HUDEP-2 (cell line): ENCODE measurements at regions not wholly inside any gene's neighbourhood (a gene's known extent, or its start where the extent isn't known, plus 50 kb on each side); places are given as distances from the start of the nearest gene placed in this dataset.
A peak's percentile ranks its signal among the peaks of the same experiment; 100 is the strongest.
"Not testable (repeated sequence)": the region's sequence is repeated elsewhere in the genome, so short reads cannot be mapped to it uniquely, and the experiment has no call there.

Experiments used
- DNase-seq, 76 experiments: peaks; one replicate each; lab custom pipeline; 2025; ENCODE audit not compliant: unreplicated experiment in 76 of 76; lab: John Stamatoyannopoulos, UW

DNA sequence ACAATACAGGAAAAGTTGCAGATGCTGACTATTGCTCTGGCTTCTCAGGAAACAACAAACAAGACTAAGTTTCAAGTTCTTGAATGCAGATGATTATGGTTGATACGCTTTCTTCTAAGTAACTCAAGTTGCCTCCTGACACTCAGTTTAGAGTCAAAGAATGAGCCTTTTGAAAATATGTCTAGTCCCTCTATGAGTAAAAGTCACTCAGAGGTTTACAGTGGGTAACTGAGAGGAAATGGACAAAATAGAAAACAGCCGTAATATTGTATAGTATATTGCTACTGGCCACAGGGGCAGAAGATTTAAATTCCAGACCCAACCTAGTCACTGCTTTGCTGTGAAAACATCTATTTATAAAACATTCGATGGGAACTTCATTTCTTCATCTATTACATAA lies 280.0 kb upstream of the ID4 start:
- DNase-seq: no peak

DNA sequence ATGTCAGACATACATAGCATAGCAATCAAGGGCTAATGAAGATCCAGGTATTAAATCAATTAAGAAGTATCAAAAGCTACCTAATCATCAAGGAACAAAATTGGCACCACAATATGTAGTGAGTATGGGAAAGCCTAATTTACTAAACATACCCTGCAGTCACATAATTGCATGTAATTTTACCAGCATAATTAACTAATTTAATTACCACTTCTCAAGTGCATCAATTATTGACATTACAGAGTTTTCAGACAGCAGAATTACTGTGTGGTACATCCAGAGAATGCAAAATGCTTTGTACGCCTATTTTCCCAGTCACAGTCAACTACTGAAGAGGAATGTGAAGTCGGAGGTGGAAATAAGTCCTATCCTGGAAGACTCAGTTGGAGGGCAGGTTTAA lies 279.0 kb upstream of the ID4 start:
- no peak for DNase-seq

DNA sequence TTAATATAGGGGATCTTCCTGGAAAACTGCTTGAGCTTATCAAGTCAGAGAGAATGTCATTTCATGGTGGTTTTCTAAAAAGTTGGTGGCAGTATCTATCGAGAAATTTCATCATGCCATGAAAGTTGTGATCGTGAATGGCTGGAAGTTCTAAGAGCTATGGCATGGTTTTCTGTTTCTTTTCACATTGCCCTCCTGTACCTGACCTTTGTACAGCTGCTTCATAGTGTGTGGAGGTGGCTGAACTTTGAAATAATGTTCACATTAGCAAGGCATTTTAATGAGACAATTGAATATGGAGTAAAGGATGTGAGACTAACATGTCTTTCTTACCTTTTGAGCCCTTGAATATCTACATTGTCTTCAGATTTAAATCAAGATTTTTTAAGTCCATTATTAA lies 278.2 kb upstream of the ID4 start:
- DNase-seq: no peak

DNA sequence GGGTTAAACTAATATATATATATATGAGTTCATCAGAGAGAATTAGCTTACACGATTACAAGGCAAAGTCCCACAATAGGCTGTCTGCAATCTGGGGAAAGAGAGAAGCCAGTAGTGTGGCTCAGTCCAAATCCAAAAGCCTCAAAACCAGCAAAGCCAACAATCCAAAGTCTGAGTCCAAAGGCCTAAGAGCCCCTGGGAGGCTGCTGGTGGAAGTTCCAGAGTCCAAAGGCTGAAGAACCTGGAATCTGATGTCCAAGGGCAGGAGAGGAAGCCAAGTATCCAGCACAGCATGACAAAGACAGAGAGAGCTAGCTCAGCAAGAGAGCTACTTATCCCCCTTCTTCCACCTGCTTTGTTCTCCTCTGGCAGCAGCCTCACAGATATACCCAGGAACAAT lies 274.7 kb upstream of the ID4 start:
- no peak for DNase-seq

DNA sequence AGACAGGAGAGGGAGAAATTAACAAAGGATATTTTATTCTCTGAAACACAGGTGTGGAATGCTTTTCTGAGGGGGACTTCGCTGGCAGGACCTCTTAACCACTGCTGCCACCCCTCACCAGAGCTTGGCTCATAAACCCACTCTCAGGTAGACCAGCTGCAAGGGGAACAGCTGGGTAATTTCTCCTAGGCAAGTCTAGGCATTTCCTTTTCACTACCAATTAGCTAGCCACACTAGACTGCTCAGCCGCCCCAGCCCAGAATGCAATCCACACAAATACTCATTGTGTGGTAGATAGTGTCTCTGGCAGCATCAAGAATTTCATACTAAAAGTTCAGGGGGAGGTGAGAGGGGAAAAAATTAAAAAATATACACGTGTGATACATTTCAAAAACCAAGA lies 267.6 kb upstream of the ID4 start:
- no peak for DNase-seq

DNA sequence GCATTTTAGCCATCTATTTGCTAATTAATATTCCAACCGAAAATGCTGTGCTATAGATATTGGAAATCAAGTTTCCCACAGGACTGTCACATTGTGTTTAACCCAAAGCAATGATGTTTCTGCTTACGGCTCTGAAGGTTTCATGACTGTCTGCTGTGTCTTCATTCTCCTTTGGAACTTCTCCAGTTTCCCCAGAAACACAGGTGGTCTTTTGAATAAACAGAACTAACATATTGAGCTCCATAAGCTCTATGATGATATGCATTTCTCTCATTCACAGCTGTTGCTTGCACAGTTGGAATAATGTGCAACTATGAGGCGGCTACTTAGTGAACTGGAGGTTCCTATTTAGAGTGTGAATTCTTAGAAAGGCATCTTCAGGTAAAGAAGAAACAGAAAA lies 266.0 kb upstream of the ID4 start:
- no peak for DNase-seq

DNA sequence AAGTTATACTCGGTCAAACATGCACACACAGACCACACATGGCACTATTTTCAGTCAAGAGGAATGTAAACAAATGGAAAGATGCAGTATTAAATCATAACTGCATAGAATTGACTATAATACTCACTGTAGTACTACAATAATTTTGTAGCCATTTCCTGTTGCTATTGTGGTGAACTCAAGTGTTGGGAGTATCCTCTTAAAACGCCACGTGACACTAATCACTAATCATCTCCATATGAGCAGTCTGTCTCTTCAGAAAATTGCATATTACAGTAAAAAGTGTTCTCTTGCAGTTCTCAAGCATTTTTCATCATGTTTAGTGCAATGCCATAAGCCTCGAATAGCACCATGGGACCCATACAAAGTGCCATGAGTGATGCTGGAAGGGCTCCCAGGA lies 258.7 kb upstream of the ID4 start:
- no peak for DNase-seq

DNA sequence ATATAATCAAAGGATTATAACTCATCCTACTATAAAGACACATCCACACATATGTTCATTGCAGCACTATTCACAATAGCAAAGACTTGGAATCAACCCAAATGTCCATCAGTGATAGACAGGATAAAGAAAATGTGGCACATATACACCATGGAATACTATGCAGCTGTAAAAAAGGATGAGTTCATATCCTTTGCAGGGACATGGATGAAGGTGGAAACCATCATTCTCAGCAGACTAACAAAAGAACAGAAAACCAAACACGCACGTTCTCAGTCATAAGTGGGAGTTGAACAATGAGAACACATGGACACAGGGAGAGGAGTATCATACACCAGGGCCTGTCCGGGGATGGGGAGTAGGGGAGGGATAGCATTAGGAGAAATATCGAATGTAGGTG lies 253.0 kb upstream of the ID4 start:
- DNase-seq: not testable (repeated sequence)

DNA sequence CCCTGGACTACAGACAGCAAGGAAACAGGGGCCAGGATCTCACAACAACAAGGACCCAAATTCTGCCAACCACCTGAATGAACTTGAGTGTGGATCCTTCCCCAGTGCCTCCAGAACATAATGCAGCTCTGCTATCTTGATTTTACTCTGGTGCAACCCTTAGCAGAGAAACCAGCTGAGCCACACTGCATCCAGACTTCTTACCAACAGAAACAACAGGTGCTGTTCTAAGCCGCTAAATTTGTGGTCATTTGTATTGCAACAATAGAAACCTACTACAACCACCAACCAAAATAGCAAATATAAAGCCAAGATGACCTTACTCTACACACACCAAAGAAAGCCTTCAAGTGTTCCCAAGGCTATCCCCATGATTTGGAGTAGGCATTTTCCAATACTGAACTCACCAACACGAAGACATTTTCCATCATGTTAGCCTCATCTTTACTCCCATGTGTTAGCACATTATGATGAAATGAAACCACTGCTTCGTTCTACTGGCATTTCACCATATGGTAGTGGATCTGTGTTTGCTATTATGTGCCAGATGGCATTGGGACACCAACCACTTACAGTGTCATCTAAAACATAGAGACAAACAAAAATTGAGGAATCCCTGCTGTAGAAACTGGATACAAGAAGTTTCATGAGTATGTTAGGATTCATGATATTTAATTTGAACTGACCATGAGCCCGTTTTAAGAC lies 249.8 kb upstream of the ID4 start:
- DNase-seq: no peak

DNA sequence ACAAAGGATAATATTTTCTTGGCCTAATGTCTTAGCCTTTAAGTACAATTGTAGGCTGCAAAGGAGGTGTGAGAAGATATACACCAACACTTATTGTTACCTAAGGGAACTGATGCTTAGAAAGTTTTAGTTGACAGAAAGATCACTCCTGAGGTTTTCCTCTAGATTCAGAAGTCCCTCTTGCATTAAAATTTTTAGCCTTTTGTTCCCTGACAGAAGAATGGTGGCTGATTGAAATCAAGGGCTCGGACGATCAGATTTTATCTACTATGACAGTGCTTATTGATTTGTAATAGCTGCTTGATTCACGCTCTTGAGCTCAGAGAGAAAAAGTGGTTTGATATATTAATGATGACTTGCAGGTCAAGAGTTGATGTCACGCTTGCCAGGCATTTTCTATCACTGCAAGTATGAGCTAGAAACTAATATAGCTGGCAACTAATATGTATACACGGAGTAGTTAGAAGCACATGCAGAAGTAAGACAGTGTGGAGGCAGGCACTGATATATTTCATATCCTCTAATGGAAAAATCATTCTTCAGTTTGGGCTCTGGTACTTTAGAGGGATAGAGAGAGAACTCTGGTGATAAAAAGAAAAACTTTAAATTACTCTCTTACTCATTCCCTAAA lies 246.6 kb upstream of the ID4 start:
- DNase-seq: no peak

DNA sequence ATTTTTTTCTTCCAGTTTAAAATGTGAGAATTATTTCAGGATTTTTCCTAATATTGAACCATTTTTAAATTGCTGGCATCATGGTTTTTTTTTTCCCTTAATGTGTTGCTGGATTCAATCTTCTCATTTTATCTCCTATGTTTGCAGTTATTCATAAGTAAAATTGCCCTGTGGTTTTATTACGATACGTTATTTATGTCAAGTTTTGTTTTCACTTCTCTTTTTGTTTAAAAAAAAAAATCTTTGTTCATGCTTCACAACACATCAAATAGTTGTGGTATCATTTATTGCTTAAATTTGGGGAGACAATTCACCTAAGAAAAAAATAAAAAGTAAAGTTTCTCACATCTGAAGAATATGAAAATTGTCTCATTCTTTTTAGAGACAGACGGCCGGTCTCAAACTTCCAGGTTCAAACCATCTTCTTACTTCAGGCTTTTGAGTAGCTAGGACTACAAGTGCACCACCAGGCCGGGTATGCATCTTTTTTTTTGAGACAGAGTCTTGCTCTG lies 239.3 kb upstream of the ID4 start:
- no peak for DNase-seq

DNA sequence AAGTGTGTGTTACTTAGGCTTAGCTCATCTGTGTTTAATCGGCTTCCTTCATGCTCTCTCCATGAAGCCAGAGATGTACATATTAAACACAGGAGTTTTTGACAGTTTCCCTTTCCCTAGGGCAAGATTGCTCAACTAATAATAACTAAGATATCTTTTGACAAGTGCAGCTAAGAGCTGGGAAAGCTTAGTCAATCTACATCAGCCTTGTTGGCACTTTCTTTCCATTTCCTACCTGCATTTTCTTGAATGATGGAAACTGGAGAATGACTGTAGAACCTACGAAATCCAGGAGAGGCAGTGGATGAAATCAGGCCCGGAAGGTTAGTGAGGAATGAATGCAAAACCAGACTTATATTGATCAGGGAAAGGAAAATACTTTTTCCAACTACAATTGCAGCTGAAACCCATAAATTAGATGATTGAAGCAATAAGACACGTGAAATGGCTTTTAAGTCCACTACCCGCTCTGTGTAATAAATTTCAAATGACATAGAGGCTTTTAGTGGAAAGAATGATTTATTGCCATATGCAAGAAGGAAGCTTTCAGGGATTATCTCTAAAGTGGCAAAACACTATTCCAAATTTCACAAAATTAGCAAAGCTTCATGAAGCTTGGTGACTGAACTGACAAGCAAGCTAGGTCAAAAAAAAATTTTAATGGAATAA lies 237.2 kb upstream of the ID4 start:
- DNase-seq: no peak

DNA sequence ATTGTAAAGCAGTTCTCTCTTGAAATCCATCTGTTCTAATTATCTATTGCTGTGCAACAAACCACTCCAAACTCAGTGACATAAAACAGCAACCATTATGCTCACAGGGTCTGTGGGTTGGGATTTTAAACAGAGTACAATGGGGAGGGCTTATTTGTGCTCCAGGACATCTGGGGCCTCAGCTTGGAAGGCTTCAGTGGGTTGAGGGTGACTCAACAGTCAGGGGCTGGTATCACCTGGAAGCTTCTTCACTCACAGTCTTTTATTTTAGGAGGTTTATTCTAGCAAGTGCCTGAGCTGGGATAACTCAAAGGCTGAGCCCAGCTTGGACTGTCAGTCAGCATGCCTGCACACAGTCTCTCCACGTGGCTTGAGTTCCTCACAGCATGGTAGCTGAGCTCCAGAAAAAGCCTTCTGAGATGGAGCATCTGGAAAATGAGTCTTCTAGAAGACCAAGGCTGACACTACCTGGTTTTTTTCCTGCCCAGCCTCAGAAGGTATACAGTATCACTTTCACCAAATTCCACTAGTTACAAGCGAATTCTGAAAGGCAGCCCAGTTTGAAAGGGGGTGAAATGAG lies 234.6 kb upstream of the ID4 start:
- no peak for DNase-seq

DNA sequence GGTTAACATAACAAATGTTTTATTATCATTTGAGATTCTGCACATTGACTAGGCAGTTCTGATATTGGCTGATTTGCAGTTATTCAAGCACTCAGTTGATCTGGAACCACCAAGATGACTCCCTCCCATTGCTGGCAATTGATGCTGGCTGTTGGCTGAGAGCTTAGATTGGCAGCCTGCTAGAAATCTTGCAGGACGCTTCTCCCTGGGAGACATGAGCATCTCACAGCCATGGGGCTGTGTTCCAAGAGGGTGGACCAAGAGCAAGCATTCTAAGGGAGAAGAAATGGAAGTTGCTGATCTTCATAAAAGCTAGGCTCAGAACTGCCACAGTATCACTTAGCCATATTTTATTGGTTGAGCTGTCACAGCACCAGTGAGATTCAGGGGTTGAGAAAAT lies 233.4 kb upstream of the ID4 start:
- DNase-seq: no peak

DNA sequence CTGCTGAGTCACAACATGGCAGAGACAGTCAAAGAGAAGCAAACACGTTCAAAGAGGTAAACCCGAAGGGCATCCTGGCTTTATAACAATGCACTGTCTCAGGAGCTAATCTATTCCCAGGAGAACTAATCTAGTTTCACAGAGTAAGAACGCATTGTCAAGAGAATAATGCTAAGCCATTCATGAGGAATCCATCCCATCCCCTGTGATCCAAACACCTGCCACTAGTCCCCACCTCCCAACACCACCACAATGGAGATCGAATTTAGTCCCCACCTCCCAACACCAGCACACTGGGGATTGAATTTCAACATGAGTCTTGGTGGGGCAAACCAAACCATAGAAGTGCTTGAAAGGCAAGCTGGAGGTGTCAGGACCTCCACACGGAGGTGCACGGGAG lies 231.5 kb upstream of the ID4 start:
- no peak for DNase-seq

DNA sequence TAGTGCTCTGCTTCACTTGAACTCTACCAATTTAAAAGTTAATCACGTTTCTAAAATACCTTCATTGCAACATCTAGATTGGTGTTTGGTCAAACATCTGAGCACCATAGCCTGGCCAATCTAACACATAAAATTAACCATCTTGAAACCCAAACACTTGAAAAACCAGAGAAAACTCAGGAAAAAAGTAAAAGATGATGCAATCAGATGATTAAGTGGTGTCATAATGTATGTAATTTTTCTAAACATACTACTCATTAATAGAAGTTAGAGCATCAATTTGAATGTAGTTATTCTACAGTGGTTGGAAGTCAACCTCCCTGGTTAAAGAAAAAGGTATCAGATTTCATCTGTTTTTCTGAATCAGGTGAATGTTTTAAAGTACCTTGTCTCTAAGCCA lies 228.6 kb upstream of the ID4 start:
- DNase-seq: no peak

DNA sequence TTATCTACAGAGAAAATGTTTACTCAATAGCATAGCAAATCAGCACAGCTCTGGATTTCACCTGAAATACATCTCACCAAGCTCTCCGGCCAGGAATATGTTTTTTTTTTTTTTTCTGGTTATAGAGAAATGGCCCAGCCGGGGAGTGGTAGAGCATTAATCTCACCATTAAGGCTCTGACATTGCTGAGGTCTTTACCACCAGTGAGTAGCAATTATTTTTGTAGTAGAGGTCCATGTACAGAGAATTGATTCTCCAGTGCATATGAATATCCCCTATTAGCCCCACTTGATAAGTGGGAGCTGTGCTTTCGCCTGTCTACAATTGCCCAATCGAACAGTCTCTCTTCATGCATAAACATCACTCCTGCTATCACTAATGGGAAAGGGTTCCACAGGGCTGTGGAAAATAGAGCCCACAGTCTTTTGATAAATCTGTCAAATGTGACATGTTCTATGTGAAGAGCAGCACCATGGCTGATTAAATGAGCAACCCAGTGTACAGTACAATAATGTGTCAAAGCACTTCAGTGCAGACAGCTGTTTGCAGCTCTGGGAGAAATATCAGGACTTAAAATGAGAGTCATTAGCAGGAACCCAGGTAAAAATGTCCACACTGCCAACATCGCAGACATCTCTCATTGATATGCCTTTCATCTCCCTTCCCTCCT lies 227.1 kb upstream of the ID4 start:
- no peak for DNase-seq

DNA sequence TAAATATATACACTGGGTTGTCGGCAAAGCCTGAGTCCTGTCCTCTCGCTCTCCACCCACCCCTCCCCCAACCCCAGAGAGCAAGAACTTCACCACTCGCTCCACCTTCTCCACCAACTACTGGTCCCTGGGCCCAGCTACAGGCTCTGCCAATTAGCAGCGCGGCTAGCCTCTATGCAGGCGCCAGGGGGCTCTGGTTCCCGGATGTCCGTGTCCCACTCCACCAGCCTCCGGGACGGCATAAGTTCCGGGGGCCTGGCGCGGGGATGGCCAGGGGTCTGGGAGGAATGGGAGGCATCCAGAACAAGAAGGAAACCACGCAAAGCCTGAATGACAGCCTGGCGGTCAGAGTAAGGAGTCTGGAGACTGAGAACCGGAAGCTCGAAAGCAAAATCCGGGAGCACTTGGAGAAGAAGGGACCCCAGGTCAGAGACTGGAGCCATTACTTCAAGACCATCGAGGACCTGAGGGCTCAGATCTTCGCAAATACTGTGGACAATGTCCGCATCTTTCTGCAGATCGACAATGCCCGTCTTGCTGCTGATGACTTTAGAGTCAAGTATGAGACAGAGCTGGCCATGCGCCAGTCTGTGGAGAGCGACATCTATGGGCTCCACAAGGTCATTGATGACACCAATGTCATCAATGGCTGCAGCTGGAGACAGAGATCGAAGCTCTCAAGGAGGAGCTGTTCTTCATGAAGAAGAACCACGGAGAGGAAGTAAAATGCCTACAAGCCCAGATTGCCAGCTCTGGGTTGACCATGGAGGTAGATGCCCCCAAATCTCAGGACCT lies 224.3 kb upstream of the ID4 start:
- peak in 2 of 76 experiments; percentile 2 to 11 for DNase-seq

DNA sequence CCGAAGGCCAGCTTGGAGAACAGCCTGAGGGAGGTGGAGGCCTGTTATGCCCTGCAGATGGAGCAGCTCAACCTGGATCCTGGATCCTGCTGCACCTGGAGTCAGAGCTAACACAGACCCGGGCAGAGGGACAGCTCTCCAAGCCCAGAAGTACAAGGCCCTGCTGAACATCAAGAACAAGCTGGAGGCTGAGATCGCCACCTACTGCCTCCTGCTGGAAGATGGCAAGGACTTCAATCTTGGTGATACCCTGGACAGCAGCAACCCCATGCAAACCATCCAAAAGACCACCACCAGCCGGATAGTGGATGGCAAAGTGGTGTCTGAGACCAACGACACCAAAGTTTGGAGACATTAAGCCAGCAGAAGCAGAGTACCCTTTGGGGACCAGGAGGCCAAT lies 223.5 kb upstream of the ID4 start:
- DNase-seq: peak in 1 of 76 experiments; percentile 1

DNA sequence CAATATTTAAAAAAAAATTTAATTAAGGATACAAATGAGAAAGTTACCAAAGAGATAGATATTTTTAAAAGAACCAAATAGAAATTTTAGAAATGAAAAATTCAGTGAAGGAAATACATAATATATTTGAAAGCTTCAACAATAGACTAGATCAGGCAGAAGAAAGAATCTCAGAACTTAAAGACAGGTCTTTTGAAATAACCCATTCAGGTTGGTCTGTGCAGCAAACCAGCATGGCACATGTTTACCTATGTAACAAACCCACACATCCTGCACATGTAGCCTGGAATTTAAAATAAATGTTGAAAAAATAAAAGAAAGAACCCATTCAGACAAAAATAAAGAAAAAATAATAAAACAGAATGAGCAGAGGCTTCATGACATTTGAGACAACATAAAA lies 221.1 kb upstream of the ID4 start:
- DNase-seq: no peak
